ENCODE measurements at regions not wholly inside any gene's neighbourhood (a gene's known extent, or its start where the extent isn't known, plus 50 kb on each side); places are given as distances from the start of the nearest gene placed in this dataset.

DNA sequence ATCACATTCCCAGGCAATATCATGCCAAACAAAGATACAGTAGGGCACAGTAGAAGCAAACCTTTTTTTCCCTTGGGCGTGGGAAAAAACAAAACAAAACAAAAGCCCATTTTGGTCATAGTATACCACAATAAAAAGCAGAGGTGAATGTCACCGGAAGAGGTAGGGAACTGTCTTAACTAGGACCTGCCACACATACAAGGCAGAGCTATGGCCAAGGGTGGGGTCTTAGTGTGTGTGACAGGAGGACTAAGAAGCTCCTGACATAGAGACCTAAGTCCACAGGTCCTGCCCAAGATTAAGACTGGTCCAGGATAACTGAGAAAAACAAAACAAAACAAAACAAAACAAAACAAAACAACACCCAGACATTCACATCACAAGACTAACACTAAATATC lies 441.2 kb upstream of the DSEL start:
- TF ChIP-seq, protein P1, sequence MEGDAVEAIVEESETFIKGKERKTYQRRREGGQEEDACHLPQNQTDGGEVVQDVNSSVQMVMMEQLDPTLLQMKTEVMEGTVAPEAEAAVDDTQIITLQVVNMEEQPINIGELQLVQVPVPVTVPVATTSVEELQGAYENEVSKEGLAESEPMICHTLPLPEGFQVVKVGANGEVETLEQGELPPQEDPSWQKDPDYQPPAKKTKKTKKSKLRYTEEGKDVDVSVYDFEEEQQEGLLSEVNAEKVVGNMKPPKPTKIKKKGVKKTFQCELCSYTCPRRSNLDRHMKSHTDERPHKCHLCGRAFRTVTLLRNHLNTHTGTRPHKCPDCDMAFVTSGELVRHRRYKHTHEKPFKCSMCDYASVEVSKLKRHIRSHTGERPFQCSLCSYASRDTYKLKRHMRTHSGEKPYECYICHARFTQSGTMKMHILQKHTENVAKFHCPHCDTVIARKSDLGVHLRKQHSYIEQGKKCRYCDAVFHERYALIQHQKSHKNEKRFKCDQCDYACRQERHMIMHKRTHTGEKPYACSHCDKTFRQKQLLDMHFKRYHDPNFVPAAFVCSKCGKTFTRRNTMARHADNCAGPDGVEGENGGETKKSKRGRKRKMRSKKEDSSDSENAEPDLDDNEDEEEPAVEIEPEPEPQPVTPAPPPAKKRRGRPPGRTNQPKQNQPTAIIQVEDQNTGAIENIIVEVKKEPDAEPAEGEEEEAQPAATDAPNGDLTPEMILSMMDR (conservative IDR thresholded peaks at IDR 0.05), result no peak
- no peak overlapping the region for H3K27ac ChIP-seq

DNA sequence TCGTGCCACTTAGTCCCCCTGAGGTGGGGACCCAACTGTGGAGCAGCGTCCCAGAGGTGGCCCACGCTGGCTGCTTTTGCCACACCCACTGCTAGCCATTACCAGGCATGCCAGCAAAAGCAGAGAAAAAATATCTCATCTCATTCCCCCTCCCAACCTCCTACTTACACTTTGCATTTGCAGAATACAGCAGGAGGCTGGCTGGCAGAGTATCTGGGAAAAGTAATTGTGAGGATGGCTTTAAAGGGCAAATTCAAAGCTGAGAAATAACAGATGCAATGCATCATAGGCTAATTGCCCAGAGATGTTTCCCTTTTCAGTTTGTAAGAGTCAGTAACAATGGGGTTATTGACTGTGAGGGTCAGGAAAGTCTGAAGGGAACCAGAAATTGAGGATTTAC lies 438.1 kb upstream of the DSEL start:
- no peak overlapping the region for H3K27ac ChIP-seq
- TF ChIP-seq, protein P1 (conservative IDR thresholded peaks at IDR 0.05), result no peak

DNA sequence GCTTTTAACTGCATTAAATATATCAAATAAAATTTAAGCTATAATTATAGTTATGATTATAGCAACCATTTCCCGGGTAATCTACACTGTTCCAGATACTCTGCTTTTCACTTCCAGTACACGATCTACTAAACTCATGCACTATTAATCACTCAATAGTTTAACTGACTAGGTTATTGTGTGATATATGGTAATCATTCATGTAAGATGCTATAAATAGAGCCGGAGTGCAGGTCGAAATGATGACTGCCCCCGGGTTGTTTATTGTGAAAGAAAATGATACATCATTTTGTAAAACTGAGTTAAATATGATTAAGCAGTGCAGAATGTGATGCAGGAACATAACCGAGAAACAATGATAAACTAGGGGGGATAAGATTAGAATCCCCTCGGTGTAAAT lies 434.6 kb upstream of the DSEL start:
- H3K27ac ChIP-seq, result no peak overlapping the region
- TF ChIP-seq, protein P1 (conservative IDR thresholded peaks at IDR 0.05), result no peak

DNA sequence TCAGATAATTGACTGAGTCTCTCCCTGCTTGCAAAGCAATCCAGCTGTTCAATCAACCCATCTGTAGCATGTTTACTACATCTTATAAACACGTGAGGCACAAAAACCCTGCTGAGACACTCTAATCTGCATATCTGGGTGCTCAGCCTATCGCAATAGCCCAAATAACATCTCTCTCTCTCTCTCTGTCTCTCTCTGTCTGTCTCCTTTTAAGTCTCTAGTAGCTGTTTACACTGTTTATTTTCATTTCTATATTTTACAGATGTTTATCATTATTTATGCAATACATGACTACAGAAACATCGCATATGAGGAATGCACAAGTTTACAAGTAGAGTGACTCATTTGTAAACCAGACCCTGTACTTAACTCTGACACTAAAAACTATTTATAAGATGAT lies 422.1 kb upstream of the DSEL start:
- no peak overlapping the region for H3K27ac ChIP-seq
- TF ChIP-seq, protein P1 (conservative IDR thresholded peaks at IDR 0.05), result no peak

DNA sequence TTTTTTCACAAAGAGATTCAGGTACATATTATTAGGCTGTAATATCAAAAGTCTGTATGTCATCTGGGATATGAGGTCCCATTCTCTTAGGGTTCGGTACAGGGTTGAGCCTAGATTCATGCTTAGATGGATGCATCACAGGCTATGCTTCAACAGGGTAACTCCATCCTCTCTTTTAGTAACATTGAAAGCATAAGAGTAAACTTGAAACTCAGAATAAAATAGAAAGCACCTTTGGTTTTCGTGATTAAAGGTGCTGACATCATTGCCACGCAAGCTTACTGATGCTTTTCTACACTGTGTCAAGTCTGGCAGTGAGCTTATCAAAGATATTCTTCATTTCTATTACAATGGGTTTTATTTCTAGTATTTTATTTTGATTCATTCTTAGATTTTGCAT lies 419.1 kb upstream of the DSEL start:
- no peak overlapping the region for H3K27ac ChIP-seq
- TF ChIP-seq, protein P1 (conservative IDR thresholded peaks at IDR 0.05), result no peak

DNA sequence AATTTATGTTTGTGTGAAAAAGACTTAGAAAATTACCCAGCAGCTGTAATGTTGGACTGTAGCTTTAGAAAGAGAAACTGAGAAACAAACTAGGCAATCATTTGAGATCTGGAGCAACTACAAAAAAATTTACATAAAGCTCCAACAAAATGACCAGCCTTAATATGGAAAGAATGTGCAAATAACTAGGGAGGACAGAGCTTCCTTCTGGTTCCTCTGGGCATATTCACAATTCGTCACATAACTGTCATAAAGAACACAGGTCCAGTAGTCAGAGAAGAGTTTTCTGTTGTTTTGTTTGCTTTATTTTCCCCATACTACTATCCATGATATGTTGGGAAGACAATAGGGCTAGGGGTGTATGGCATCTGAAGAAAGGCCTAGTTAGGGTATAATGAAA lies 416.8 kb upstream of the DSEL start:
- TF ChIP-seq, protein P1 (conservative IDR thresholded peaks at IDR 0.05), result no peak
- no peak overlapping the region for H3K27ac ChIP-seq

DNA sequence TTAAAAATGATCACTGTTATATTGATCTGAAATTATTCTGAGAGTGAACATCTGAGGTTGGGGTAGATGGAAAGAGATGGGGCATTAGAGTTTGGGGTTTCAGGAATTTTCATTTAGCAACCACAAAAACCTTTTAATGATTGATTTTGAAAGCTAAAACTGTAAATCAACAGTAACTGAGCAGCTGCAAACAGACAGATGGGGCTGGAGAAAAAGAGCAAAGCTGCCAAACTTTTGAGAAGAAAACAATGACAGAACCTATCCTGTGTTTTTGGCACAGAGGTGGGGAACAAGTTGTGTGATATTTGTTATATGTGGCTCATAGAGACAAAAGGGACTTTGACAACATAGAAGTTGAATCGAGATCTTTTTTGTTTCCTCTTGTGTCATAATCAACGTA lies 415.8 kb upstream of the DSEL start:
- H3K27ac ChIP-seq, result no peak overlapping the region
- TF ChIP-seq, protein P1 (conservative IDR thresholded peaks at IDR 0.05), result no peak
